Pancreas (tissue), 10 donors: ENCODE measurements at regions not wholly inside any gene's neighbourhood (a gene's known extent, or its start where the extent isn't known, plus 50 kb on each side); places are given as distances from the start of the nearest gene placed in this dataset.

ENCODE experiments used
- ATAC-seq, 4 donors: fragments of 200-7000 bp; cut with Tn5 transposase; one replicate each; pipeline versions ENCODE4 v1.8.0 to v1.9.1; 2020; ENCODE audit warnings: mild to moderate bottlenecking in 4 of 4, moderate library complexity in 4 of 4
- DNase-seq, 6 donors: peaks; one replicate each; pipeline ENCODE4 v3.0.0-alpha.2; 2020
- FAIRE-seq: peaks from 2 replicates; lab custom pipeline; 2012; peaks lifted over from hg19 to GRCh38; lab: Jason Lieb, UNC
- H3K27ac ChIP-seq, 4 donors: fragments of 200-600 bp; sonication (generic); 1 replicate in 3 of 4; 2 replicates in 1 of 4; pipeline versions ENCODE4 v1.5.0 to v1.8.0; 2020
- H3K27me3 ChIP-seq, 4 donors: fragments of 200-600 bp; one replicate each; pipeline ENCODE4 v1.8.0; 2021
- H3K36me3 ChIP-seq, 3 donors: fragments of 200-600 bp; sonication (generic) in 1 of 3; one replicate each; pipeline versions ENCODE4 v1.5.0 to v1.8.0; 2020 to 2021
- H3K4me1 ChIP-seq, 3 donors: fragments of 200-600 bp; one replicate each; pipeline ENCODE4 v1.8.0; 2021
- H3K4me3 ChIP-seq, 4 donors: fragments of 200-600 bp; sonication (generic) in 2 of 4; one replicate each; pipeline versions ENCODE4 v1.5.0 to v1.8.0; 2020 to 2021
- H3K9me3 ChIP-seq, 4 donors: fragments of 200-600 bp; one replicate each; pipeline ENCODE4 v1.8.0; 2021
- CTCF ChIP-seq, 4 donors: fragments of 200-600 bp; sonication (generic) in 3 of 4; IDR thresholded peaks; one replicate each; pipeline versions ENCODE4 v1.5.0 to v1.8.0; 2021; ENCODE audit warnings: antibody characterized with exemption in 4 of 4
- WGBS, 2 donors: extraction: QIAGEN DNeasy Blood & Tissue Kit; methylation state at CpG; one replicate each; pipeline ENCODE4 v1.1.7; 2013; 5-methylcytosine and 5-hydroxymethylcytosine counted together
- intact Hi-C, 3 donors: fragments of 100-400 bp; cut with DNase I; formaldehyde crosslinking; loops; one replicate each; pipeline versions ENCODE4 v1.11.1 to v1.14.2; 2022
- donor health status: healthy with polysubstance abuse.
- donor health status: DM: no; HTN: no; CAD: no; lungs with moderate emphysema.
- donor health status: DM: no; HTN: no; CAD: no.
- donor health status: control.
- donor health status: control.
- donor health status: Bipolar disorder and iron deficiency.
- donor health status: DM: yes; HTN: yes; CAD: no.
- donor health status: DM: no; HTN: no; CAD: no.
- donor health status: DM: no; HTN: no; CAD: no.
- donor health status: DM: yes; HTN: yes; CAD: no.

- ATAC-seq, result no peak
- WGBS, 2 donors, result 56 to 61% methylated on average over 2 of the region's 2 CpGs
Measured at GRCh38 chr1:51025374-51025773, 55.3 kb downstream of the CDKN2C start.

GRCh38 chr1:51032936-51033335 lies 62.9 kb downstream of the CDKN2C start:
- intact Hi-C loops, result no loop called here
- Histone ChIP-seq H3K4me1 (no peaks in the 10 kb centered on the region), H3K27ac (no peak overlapping the region), H3K36me3 (no peaks in the 10 kb centered on the region), H3K4me3 (no peak overlapping the region), H3K9me3 (no peaks in the 10 kb centered on the region), H3K27me3 (no peaks in the 10 kb centered on the region)
- no peak for TF ChIP-seq CTCF (IDR thresholded peaks at IDR 0.05)
- ATAC-seq (no peak), FAIRE-seq (no peak), DNase-seq (no peak)
- 95 to 97% methylated on average over 8 of the region's 8 CpGs for WGBS, 2 donors

More at GRCh38 chr1:51025374-51025773, 55.3 kb downstream of the CDKN2C start:
- DNase-seq (no peak), FAIRE-seq (no peak)
- Histone ChIP-seq H3K27me3 (no peaks in the 10 kb centered on the region), H3K4me1 (no peaks in the 10 kb centered on the region), H3K9me3 (no peaks in the 10 kb centered on the region), H3K27ac (no peak overlapping the region), H3K36me3 (no peaks in the 10 kb centered on the region), H3K4me3 (no peak overlapping the region)
- TF ChIP-seq CTCF (IDR thresholded peaks at IDR 0.05), result no peak
- intact Hi-C loops, result no loop called here

- no peak for FAIRE-seq
Measured at GRCh38 chr1:51044199-51044598, 57.8 kb upstream of the C1orf185 start.

GRCh38 chr1:51044834-51045233 lies 57.2 kb upstream of the C1orf185 start:
- no peak for DNase-seq
- intact Hi-C loops, result no loop called here

More at GRCh38 chr1:51044199-51044598, 57.8 kb upstream of the C1orf185 start:
- WGBS, 2 donors, result 68% methylated on average over 3 of the region's 3 CpGs
- no peak for TF ChIP-seq CTCF (IDR thresholded peaks at IDR 0.05)
- ATAC-seq (peak in 1 of 4 donors; percentile 35), DNase-seq (no peak)
- Histone ChIP-seq H3K4me3 (no peak overlapping the region), H3K27ac (no peak overlapping the region), H3K36me3 (no peaks in the 10 kb centered on the region), H3K9me3 (peaks cover 0 to 1% (median 0%) of the 10 kb centered on the region in 4 donors), H3K4me1 (no peaks in the 10 kb centered on the region), H3K27me3 (no peaks in the 10 kb centered on the region)
- intact Hi-C loops, result no loop called here

More at GRCh38 chr1:51044834-51045233, 57.2 kb upstream of the C1orf185 start:
- Histone ChIP-seq H3K27me3 (no peaks in the 10 kb centered on the region), H3K4me3 (no peak overlapping the region), H3K4me1 (no peaks in the 10 kb centered on the region), H3K36me3 (no peaks in the 10 kb centered on the region), H3K27ac (no peak overlapping the region), H3K9me3 (peaks cover 0 to 4% (median 0%) of the 10 kb centered on the region in 4 donors)
- peak in 1 of 4 donors; percentile 9 for TF ChIP-seq CTCF (IDR thresholded peaks at IDR 0.05)
- FAIRE-seq (peak; percentile 66), ATAC-seq (peak in 3 of 4 donors; percentile 54 to 60 (median 55))
- WGBS, 2 donors, result 15 to 17% methylated on average over 4 of the region's 4 CpGs
